Breast epithelium (tissue), 4 donors: ENCODE measurements at regions not wholly inside any gene's neighbourhood (a gene's known extent, or its start where the extent isn't known, plus 50 kb on each side); places are given as distances from the start of the nearest gene placed in this dataset.

Experiments
- DNase-seq, 2 donors: peaks; one replicate each; pipeline ENCODE4 v3.0.0-alpha.2; 2019; ENCODE audit warnings: low spot score in 2 of 2
- H3K27ac ChIP-seq, 2 donors: fragments of 200-600 bp; sonication (generic) in 1 of 2; one replicate each; pipeline ENCODE4 v1.5.1; 2016 to 2019; ENCODE audit warnings: mild to moderate bottlenecking in 1 of 2
- H3K27me3 ChIP-seq, 2 donors: fragments of 200-600 bp; sonication (generic) in 1 of 2; one replicate each; pipeline versions ENCODE4 v1.5.1 to v1.6.0; 2017 to 2019; ENCODE audit warnings: control low read depth in 1 of 2, mild to moderate bottlenecking in 1 of 2
- H3K36me3 ChIP-seq: fragments of 200-600 bp; one replicate; pipeline ENCODE4 v1.5.1; 2019
- H3K4me1 ChIP-seq, 2 donors: fragments of 200-600 bp; sonication (generic); one replicate each; pipeline ENCODE4 v1.5.1; 2016 to 2019; ENCODE audit warnings: control low read depth in 1 of 2
- H3K4me3 ChIP-seq, 3 donors: fragments of 200-600 bp; sonication (generic); 1 replicate in 2 of 3; 2 replicates in 1 of 3; pipeline ENCODE4 v1.5.1; 2016 to 2019; ENCODE audit warnings: mild to moderate bottlenecking in 3 of 3, moderate library complexity in 2 of 3
- H3K9me3 ChIP-seq, 2 donors: fragments of 200-600 bp; sonication (generic) in 1 of 2; one replicate each; pipeline ENCODE4 v1.5.1; 2016 to 2019; ENCODE audit warnings: control low read depth in 1 of 2
- CTCF ChIP-seq, 3 donors: fragments of 450-650 bp; IDR thresholded peaks; one replicate each; pipeline ENCODE4 v1.5.1; 2016 to 2017; ENCODE audit warnings: antibody characterized with exemption in 3 of 3, mild to moderate bottlenecking in 3 of 3, moderate library complexity in 3 of 3
- POLR2A ChIP-seq: fragments of 450-650 bp; IDR thresholded peaks from one replicate; pipeline ENCODE4 v1.6.1; 2016; ENCODE audit warnings: antibody characterized with exemption, mild to moderate bottlenecking, moderate library complexity
- POLR2AphosphoS5 ChIP-seq, 3 donors: sonication (generic); formaldehyde crosslinking; IDR thresholded peaks; one replicate each; pipeline ENCODE4 v1.6.1; 2017; ENCODE audit warnings: antibody characterized with exemption in 3 of 3
- intact Hi-C: fragments of 100-400 bp; cut with DNase I; formaldehyde crosslinking; loops from one replicate; pipeline ENCODE4 v1.15.1; 2023; ENCODE audit warnings: low total_unique reads

GRCh38 chr6:139891471-139891870 lies 517.0 kb upstream of the CITED2 start:
- Histone ChIP-seq H3K4me1 (no peaks in the 10 kb centered on the region), H3K4me3 (no peak overlapping the region), H3K36me3 (no peaks in the 10 kb centered on the region), H3K9me3 (no peaks in the 10 kb centered on the region), H3K27ac (no peak overlapping the region), H3K27me3 (no peaks in the 10 kb centered on the region)
- intact Hi-C loops = no loop called here
- DNase-seq = no peak
- no peak for TF ChIP-seq CTCF (IDR thresholded peaks at IDR 0.05)
- TF ChIP-seq POLR2A = no peak
- TF ChIP-seq POLR2AphosphoS5 (IDR thresholded peaks at IDR 0.05) = no peak

GRCh38 chr6:139888681-139889122 lies 514.3 kb upstream of the CITED2 start:
- no peaks in the 10 kb centered on the region for H3K4me1 ChIP-seq
- no peak overlapping the region for H3K4me3 ChIP-seq
- H3K36me3 ChIP-seq = no peaks in the 10 kb centered on the region
- H3K27ac ChIP-seq = no peak overlapping the region
- no peaks in the 10 kb centered on the region for H3K27me3 ChIP-seq
- no peaks in the 10 kb centered on the region for H3K9me3 ChIP-seq
- no peak for TF ChIP-seq POLR2AphosphoS5 (IDR thresholded peaks at IDR 0.05)
- no peak for TF ChIP-seq POLR2A
- no peak for TF ChIP-seq CTCF (IDR thresholded peaks at IDR 0.05)
- intact Hi-C loops = no loop called here
- DNase-seq = no peak

- Histone ChIP-seq H3K9me3 (no peaks in the 10 kb centered on the region), H3K27me3 (no peaks in the 10 kb centered on the region), H3K4me1 (no peaks in the 10 kb centered on the region), H3K36me3 (no peaks in the 10 kb centered on the region), H3K27ac (no peak overlapping the region), H3K4me3 (no peak overlapping the region)
- TF ChIP-seq CTCF (IDR thresholded peaks at IDR 0.05) (no peak), POLR2A (no peak), POLR2AphosphoS5 (IDR thresholded peaks at IDR 0.05) (no peak)
- intact Hi-C loops = no loop called here
- no peak for DNase-seq
These were observed 512.8 kb upstream of the CITED2 start for GRCh38 chr6:139887275-139887674.

GRCh38 chr6:139886396-139886795 lies 511.9 kb upstream of the CITED2 start:
- H3K4me1 ChIP-seq = no peaks in the 10 kb centered on the region
- TF ChIP-seq POLR2AphosphoS5 (IDR thresholded peaks at IDR 0.05) (no peak), POLR2A (no peak), CTCF (IDR thresholded peaks at IDR 0.05) (no peak)
- DNase-seq = no peak
- H3K27ac ChIP-seq = no peak overlapping the region
- H3K27me3 ChIP-seq = no peaks in the 10 kb centered on the region
- no peaks in the 10 kb centered on the region for H3K36me3 ChIP-seq
- no peak overlapping the region for H3K4me3 ChIP-seq
- H3K9me3 ChIP-seq = no peaks in the 10 kb centered on the region
- intact Hi-C loops = no loop called here

GRCh38 chr6:139885909-139886308 lies 511.5 kb upstream of the CITED2 start:
- Histone ChIP-seq H3K27me3 (no peaks in the 10 kb centered on the region), H3K27ac (no peak overlapping the region), H3K4me3 (no peak overlapping the region), H3K9me3 (no peaks in the 10 kb centered on the region), H3K36me3 (no peaks in the 10 kb centered on the region), H3K4me1 (no peaks in the 10 kb centered on the region)
- intact Hi-C loops = no loop called here
- no peak for TF ChIP-seq CTCF (IDR thresholded peaks at IDR 0.05)
- no peak for TF ChIP-seq POLR2AphosphoS5 (IDR thresholded peaks at IDR 0.05)
- no peak for TF ChIP-seq POLR2A
- DNase-seq = no peak
